Right kidney (tissue), 1 donor: ENCODE measurements at regions not wholly inside any gene's neighbourhood (a gene's known extent, or its start where the extent isn't known, plus 50 kb on each side); places are given as distances from the start of the nearest gene placed in this dataset.

ENCODE experiments used
- DNase-seq: peaks from one replicate; pipeline ENCODE4 v3.0.0-alpha.2; 2016

DNA sequence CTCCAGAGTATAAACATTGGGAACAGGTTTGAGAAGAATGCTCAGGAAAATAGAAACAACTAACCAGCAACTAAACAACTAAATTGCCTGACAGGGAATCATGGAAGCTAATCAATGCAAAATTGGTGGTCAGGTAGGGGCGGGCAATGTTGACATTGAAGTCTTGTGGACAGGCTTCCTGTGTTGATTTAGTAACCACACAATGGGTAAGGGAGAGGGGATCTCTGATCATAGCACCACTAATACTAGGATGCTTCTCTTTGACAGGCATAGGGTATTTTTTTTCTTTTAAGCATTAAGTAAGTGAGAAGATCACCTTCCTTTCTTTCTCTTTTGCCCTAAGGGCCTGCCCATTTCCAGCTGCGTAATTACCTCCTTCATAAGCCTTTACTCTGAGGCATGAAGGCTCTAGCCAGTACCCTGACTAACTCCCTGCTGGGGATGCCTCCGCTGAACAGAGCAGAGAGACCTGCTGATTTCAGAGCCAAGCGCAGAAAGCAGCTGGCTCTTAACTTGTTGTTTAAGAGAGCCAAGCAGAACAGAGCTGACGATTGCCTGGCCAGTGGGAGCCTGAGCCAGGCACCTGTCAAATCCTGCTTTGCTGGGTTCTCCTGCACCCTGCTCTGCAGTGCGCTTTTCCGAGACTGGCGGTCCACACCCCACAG lies 118.7 kb downstream of the BMP2 start:
- DNase-seq, result no peak

DNA sequence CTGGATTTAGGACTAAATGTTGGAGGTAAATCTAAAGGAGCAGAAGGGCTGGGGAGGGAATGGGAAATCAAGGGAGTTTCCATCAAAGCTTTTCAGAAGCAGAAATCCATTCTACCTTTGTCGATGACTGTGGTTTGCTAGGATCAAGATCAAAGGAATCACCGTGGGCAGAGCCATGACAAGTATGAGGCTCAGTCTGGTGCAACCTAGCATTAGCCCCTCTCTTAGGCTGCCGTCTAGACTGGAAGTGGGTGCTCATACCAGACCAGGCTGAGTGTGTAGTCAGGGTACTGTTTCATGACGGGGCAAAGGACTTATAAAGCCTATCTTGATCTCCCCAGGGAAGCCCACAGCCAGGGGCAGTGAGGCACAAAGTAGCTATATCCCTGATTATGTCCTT lies 120.5 kb downstream of the BMP2 start:
- DNase-seq, result no peak

DNA sequence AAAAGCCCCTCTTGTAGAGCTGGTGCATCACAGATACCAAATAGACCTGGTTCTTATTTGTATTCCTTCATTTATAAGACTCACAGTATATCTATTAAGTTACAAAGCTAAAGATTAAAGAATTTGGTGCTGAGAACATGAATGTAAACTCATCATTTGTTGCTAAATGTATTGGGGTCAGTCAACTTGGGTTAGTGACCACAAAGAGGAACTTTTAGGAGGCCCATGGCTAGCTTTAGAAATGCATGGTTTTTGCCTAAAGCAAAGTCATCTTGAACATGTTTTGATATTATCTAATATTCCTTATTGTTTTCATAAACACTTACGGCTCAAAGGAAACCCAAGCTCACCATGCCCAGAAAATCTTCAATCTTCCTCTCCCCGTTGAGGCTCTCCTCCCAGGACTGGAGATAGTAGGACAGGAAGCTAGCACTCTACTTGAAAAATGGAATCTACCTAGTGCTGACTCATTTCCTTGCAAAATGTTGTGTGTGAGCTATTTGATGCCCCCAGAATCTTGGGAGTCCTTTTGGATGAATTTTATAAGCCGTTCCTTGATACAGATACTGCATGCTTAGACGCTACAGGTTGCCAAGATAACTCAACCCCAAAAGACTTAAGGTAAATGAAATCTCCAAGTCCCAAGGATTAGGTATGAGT lies 121.4 kb downstream of the BMP2 start:
- DNase-seq, result no peak

DNA sequence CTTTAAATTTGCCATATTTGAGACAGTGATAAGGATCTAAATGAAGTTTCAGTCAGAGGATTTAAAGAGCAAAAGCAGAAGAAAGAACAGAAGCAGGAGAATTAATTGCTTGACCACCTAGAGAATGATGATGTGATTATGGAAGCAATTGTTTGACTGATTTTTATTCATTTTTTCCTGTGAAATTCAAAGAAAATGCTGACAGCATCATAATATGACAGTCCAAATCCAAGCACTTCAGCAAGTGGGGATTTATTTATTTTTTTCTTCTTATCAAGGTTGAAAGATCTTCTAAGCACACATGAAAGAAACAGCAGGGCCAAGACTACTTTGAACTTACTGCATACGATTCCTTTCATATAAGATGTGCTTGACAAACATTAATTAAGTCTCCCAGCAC lies 125.2 kb downstream of the BMP2 start:
- DNase-seq, result no peak

DNA sequence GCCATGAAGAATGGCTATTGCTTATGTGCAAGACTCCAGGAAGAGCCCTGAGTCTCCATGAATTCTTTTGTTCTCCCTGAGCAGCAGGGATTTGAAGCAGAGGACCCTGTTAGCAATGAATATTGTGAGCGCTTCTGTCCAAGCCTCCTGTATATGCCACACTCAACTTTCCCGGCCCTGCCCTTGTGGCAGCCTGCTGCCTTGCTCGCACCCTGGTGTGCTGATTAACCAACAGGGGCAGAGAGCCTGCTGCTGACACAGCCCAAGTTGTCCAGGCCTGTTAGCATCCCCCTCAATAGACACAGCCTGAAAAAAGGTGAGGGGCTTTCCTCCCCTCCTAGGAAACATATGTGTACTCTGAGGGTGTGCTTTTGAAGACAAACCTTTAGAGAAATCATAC lies 131.4 kb downstream of the BMP2 start:
- DNase-seq, result no peak

DNA sequence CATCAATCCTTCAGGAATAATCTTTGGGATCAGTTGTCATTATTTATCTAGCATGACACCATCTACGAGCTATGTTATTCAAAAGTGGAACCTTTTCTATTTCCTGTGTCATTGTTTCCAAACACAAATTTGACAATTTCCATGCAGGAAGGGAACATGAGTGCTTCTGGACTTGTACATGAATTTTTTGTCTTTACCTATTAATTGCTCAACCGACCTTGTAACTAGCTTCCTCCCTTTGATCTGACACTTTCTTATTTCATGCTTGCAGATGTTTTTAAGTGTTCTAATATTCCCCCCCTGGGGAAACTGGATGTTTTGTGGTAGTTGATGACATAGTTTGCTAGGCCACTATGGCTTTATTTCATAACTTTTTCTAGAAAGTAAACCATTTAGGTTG lies 139.4 kb downstream of the BMP2 start:
- DNase-seq, result no peak

DNA sequence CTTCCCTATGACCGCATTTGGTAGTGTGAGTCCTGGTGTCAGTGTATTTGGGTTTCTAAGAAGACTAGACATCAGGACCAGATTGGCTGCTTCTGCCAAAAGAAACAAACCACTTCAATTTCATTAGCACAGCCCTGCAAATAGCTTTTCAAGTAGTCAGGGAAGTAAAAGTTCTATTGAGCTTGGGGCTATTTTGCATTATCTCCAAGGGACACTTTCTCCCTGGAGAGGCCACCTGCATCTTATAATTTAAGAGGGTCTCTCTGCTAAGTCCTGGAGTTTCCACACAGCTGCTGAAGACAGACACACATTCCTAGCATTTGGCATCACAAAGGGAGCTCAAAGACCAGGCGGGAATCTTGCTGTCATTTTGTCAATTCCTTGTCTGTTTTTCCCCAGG lies 141.2 kb downstream of the BMP2 start:
- no peak for DNase-seq

DNA sequence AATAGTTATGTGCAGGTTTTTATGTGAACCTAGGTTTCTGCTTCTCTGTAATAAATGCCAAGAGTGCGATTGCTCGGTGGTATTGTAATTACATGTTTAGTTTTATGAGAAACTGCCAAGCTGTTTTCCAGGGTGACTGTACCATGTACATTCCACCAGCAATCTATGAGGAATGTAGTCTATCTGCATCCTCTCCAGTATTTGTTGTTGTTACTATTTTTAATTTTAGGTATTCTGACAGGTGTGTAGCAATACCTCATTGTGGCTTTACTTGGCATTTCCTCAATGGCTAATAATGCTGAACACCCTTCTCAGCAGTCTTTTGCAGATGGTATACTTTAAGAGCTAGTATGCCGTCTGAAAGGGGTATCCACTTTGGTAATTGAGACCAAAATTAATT lies 142.1 kb downstream of the BMP2 start:
- no peak for DNase-seq

DNA sequence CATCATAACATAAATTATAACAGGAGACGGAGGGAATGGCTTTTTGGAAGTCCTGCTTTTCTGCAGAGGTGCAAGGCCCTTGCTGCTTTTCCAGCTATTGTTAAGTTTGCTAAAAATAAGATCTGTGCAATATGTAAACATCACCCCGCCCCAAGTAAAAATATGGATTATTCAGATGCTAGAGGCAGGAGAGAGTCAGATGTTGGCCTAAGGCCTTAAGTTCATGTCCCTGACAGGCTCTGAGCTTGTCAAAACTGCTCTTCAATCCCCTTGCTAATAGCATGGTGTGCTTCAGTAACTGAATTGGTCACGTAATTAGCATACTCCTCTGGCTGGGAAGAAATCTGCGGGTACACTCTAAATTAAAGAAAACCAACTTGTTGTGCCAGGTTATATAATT lies 147.5 kb downstream of the BMP2 start:
- DNase-seq, result no peak

DNA sequence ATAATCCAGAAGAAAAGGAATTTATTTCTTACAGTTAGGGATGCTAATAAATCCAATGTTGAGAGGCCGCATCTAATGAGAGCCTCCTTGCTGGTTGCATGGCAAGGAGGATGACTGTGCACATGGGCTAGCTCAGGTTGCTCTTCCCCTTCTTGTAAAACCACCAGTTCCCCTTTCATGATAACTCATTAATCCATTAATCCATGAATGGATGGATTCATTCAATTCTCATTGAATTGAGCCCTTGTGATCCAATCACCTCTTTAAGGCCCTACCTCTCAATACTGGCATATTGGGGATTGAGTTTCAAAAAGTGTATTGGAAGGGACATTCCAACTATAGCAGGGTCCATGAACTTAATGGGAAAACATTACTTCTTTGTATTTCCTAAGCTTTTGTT lies 149.5 kb downstream of the BMP2 start:
- no peak for DNase-seq

DNA sequence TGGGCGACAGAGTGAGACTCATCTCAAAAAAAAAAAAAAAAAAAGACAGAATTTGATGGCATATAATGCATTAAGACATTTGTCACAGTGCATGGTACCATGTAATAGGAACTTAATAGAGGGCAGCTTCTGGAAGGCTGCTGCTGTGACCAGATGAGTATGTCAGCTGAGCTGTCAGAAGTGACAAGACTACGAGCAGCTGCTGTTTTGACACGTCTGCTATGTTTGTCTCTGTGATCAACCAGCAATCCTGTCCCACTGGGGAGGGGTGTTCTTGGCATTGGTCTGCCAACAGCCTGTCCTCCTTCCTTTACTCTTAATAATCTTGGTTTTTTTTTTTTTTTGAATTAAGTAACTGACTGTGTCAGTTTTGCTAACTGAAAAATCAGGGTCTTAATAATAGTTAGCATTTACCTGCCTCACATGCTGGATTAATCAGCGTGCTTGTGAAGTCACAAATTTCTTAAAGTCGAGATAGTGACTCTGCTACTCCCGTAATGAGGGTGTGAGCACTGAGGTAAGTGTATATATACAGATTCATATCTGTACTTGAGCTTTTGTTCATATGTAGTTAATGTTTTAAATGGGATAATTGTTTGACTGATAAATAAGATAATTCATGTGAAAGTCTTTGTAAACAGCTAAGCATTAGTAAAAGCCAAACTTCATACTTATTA lies 152.4 kb downstream of the BMP2 start:
- no peak for DNase-seq

DNA sequence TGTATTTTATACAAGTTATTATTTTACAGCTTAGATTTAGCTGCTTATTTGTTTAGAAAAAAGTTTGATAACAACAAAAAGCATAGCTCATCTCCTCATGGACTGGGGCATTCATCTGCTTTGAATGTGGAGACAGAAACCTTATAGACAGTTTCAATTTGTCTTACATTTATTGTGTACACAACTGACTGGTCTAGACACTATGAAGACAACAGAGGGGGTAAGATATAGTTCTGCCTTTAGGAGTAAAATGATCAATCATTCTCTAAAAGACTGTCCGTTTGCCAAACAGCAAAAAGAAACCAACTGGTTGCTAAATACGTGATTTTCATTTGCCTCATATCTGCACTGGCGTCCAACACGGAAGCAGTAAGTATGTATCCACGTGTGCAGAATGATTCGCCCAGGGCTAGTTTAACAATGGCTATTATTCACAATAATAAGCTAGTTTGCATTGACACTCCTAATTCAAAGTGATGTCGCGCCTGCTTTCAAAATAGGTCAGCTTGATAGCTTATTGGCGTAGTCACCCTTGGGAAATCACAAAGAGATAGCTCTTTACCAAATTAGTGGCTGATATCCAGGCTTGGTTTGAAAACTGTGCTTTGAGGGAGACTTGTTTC lies 153.6 kb downstream of the BMP2 start:
- no peak for DNase-seq

DNA sequence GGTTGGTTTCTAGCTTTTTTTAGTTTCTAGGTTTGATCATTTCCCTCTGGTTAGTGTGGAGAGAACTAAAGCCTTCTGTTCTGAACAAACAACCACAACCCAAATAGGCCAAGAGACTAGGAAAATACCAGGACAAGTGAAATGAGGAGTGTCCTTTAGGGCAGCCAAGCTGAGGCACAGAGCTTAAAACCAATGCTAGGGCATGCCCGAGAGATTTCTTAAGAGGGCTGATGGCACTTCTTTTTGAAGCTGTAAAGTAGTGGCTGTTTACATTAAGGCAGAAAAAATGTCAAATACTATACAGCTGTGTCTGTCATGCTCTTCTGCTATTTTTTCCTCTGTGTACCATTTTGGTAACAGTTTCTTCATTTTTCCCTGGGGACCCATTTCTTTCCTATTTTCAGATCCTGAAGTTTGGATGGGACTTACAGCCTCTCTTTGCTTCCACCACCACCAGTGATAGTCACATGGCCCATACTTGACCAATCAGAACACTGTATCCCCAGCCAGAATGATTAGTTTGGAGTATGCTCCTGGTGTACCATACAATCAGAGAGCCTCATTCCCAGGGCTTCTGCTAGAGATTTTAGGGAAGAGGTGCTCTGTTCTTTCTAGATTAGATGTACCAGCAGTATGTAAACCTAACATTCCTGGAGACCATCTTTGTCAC lies 154.4 kb downstream of the BMP2 start:
- no peak for DNase-seq

DNA sequence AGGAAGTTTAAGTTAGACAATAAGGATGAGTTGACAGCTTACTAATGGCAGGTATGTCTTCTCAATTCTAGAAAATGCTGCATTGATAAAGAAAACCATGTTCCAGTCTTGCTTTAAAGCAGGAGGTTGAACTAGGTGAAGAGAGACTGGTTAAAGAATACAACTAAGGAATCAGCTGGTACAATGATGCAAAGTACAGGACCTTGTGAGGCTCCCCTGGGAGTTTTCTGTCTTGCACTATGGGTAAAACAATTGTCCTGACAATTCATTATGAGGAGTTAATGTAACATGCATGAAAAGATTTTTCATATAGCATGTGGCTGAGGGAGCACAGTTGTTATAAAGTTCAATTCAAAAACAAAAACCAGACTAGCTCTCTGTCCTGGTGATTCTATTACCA lies 157.2 kb downstream of the BMP2 start:
- no peak for DNase-seq

DNA sequence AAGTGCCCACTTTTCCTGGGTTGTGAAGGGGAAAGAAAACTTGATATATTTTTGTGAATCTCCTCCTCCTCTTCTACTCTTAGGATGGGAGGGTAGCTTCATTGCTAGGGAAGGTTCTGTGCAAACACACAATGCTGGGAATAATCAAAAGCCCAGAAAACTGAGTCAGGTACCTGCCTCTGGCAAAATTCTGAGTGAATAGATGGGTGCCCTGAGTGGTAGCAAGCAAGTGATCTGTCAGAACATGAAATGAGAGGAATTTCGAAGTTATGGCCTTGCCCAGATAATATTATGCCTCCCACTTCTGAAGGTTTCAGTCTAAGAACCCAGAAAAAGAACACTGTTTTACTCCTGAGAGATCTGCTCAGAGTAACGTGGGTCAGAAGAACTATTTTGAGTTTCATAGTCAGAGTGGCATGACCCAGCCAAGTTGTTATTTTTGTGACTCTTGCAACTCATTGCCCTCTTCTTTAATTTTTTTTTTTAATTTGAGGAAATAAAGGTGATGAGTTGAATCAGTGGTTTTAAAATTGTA lies 158.3 kb downstream of the BMP2 start:
- DNase-seq, result no peak

DNA sequence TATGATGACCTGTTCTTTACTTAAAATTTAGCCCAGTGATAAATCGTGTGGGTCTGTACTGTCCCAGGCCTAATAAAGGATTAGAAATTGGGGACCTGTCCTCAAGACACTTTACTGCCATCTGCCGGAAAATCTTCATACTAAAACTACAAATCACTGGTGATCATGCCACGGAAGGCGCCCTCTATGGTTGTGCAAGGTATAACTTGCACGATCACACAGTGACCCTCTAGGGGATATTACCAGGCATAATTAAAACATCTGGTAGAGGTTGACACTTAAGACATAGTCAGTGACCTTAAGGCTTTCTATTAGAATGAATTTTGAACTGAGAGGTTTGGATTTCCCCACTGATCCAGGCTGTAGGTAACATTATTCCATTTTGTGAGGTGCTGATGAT lies 172.6 kb downstream of the BMP2 start:
- no peak for DNase-seq

DNA sequence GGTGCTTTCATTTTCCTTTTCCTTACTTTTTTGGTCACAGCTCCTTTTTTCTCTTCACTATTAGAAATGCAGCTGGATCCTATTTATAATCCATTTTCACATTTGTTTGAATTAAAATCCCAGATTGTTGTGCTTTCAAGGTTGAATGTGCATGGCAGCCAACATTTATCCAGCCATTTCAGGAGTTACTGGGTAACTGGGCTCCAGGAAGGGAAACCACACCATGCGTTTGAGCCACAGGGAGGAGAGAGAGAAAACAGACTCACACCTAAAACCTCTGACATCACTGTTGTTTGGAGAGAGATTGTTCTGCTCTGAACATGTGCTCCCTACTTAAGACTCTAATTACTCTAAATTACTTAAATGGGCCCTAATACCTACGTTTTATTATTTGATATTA lies 173.4 kb downstream of the BMP2 start:
- no peak for DNase-seq

DNA sequence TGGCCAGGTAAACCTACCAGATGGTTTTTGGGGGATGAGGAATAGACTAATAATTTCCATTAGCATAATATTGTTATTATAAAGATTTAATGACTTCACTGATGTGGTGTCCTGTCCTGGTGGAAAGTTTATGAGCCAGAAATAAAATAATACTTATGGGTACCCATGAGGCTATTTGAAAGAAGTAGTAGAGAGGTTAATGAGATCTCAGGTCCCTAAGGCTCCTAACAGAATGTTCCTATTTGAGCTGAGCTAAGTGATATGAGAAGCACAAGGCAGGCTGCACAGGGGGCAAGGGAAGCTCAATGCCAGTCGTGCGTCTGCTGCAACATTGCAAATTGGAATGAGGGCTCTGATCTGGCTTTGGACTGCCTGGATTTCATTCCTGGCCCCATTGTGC lies 174.1 kb downstream of the BMP2 start:
- DNase-seq, result no peak

DNA sequence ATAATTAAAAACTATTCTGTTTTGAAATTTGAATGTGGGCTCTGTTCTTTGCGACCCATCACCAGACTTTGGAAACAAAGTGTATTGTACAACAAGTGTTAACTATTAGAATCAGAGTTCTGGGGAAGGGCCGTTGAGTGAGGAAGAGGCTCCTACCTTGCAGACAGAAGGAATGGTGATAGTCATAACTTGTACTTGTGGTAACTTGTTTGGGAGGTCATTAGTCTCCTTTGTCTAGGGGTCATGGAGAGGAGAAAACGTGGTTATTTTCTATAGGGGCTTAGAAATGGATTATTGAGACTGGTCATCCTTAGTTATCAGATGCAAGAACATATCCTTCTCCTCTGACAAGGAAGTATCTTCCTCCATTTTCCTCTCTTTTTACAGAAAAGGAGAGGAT lies 174.8 kb downstream of the BMP2 start:
- DNase-seq, result no peak

DNA sequence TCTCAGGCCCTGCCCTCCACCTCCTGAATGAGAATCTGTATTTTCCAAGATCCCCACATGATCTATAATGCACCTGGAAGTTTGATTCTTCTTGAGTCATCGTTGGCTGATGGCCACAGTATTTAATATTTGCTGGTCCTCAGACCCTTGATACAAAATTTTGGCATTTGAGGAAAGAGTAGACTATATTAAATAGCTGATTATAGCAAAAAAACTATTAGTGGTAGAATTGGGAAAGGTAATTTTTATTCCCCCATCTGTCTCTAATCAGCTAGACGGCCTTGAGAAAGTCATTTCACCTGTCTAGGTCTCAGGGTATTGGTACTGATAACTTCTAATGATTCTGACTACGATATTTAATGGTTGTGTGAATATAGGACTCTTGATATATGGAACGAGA lies 176.8 kb downstream of the BMP2 start:
- DNase-seq, result no peak

DNA sequence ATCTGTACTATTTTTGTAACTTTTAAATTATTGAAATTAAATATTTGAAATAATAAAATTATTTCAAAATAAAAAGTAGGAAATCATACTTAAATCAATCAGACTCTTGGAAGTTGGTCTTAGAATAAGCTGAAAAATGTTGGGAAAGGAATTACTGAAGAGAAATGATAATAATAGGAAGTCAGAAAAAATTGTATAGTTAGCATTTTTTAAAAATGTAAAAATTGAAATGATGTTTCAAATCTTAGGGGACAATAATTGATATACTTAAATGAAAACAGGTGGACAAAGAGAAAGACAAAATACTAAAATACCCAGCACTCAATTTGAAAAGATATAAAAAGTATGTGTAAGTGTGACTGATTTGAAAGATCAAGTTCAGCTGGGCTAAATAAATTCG lies 186.1 kb downstream of the BMP2 start:
- DNase-seq, result no peak

DNA sequence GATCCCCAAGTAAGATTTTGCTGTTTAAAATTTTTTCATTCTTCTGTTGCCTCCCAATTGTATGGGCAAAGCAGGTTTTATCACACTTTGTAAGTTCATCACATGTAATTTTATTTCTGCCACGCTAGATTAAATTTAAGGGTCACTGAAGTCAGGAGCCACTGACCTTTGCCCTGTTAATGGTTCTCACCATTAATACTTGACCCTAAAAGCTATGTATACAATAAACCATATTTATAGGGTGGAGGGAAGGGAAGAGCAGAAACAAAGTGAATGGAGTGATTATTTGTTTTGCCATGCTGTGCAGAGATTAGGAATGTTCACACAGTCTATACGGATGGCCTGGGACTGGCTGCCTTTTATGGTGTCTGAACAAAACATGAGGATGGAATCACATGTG lies 186.7 kb downstream of the BMP2 start:
- DNase-seq, result no peak

DNA sequence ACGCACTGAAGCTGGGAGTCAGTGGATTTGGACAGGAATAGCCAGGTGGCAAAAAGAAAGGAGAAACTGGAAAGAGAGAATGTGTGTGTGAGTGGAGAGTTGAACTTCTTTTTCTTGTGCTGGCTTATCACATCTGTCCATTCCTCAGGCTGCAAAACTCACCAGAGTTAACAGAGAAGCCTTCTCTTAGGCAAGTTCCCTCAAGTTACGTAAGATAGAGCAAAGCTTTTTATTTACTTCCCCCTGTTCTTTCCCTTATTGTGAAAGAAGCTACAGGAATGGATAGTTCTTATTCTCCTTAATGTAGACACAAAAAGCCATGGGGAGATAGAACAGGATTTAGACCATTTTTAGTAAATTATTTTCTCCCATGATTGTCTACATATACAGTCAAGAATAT lies 188.6 kb downstream of the BMP2 start:
- DNase-seq, result no peak
